Mesenchymal stem cell (in vitro differentiated cells and primary cell): ENCODE measurements at regions not wholly inside any gene's neighbourhood (a gene's known extent, or its start where the extent isn't known, plus 50 kb on each side); places are given as distances from the start of the nearest gene placed in this dataset.
A peak's percentile ranks its signal among the peaks of the same experiment; 100 is the strongest.

Experiments
- DNase-seq: peaks from one replicate; pipeline ENCODE4 v3.0.0-alpha.2; 2013
- H2AFZ ChIP-seq: one replicate; pipeline ENCODE4 v1.6.1; 2013; ENCODE audit warnings: low read depth, mild to moderate bottlenecking, control low read depth, inconsistent platforms, low read length, moderate library complexity
- H2AK5ac ChIP-seq: 2 replicates; pipeline ENCODE4 v1.6.1; 2013; ENCODE audit warnings: low read length, moderate library complexity, mild to moderate bottlenecking, inconsistent platforms; ENCODE audit not compliant: severe bottlenecking
- H2BK120ac ChIP-seq: one replicate; pipeline ENCODE4 v1.6.1; 2013; ENCODE audit warnings: low read depth, mild to moderate bottlenecking, inconsistent platforms, low read length, moderate library complexity
- H2BK12ac ChIP-seq, 2 experiments: one replicate each; pipeline ENCODE4 v1.6.1; 2013; ENCODE audit warnings: inconsistent platforms in 2 of 2, low read length in 2 of 2, mild to moderate bottlenecking in 2 of 2, moderate library complexity in 2 of 2, control low read depth in 1 of 2
- H2BK15ac ChIP-seq: one replicate; pipeline ENCODE4 v1.6.1; 2013; ENCODE audit warnings: mild to moderate bottlenecking, low read depth, inconsistent platforms; ENCODE audit not compliant: poor library complexity, severe bottlenecking
- H2BK5ac ChIP-seq: 2 replicates; pipeline ENCODE4 v1.6.1; 2013; ENCODE audit warnings: low read depth, mild to moderate bottlenecking, low read length, control low read depth, inconsistent platforms; ENCODE audit not compliant: poor library complexity, severe bottlenecking
- H3K14ac ChIP-seq, 2 experiments: one replicate each; pipeline ENCODE4 v1.6.1; 2013; ENCODE audit warnings: inconsistent platforms in 2 of 2, low read length in 2 of 2, control low read depth in 1 of 2, mild to moderate bottlenecking in 1 of 2, moderate library complexity in 1 of 2
- H3K18ac ChIP-seq, 2 experiments: one replicate each; pipeline ENCODE4 v1.6.1; 2013; ENCODE audit warnings: inconsistent platforms in 2 of 2, low read length in 2 of 2, control low read depth in 1 of 2, low read depth in 1 of 2, mild to moderate bottlenecking in 1 of 2
- H3K23ac ChIP-seq, 2 experiments: one replicate each; pipeline ENCODE4 v1.6.1; 2013; ENCODE audit warnings: inconsistent platforms in 2 of 2, low read length in 2 of 2, mild to moderate bottlenecking in 2 of 2, moderate library complexity in 2 of 2, control low read depth in 1 of 2
- H3K27ac ChIP-seq: 2 replicates; pipeline ENCODE4 v1.5.1; 2013; ENCODE audit warnings: mild to moderate bottlenecking, moderate library complexity, low read length, control low read depth, inconsistent platforms; ENCODE audit not compliant: poor library complexity, severe bottlenecking
- H3K27me3 ChIP-seq, 2 experiments: 2 replicates each; pipeline versions ENCODE4 v1.6.1 to v1.7.0; 2013; ENCODE audit warnings: low read length in 2 of 2, mild to moderate bottlenecking in 2 of 2, moderate library complexity in 2 of 2, control low read depth in 1 of 2, inconsistent platforms in 1 of 2; ENCODE audit not compliant: control insufficient read depth in 1 of 2, insufficient read depth in 1 of 2
- H3K36me3 ChIP-seq, 2 experiments: 2 replicates each; pipeline versions ENCODE4 v1.6.1 to v1.7.0; 2013; ENCODE audit warnings: low read length in 2 of 2, control low read depth in 1 of 2, inconsistent platforms in 1 of 2, low read depth in 1 of 2, mild to moderate bottlenecking in 1 of 2; ENCODE audit not compliant: insufficient read depth in 2 of 2, control insufficient read depth in 1 of 2
- H3K4ac ChIP-seq, 2 experiments: one replicate each; pipeline ENCODE4 v1.6.1; 2013; ENCODE audit warnings: inconsistent platforms in 2 of 2, low read length in 2 of 2, mild to moderate bottlenecking in 2 of 2, moderate library complexity in 2 of 2, control low read depth in 1 of 2, low read depth in 1 of 2
- H3K4me1 ChIP-seq: 2 replicates; pipeline ENCODE4 v1.6.1; 2013; ENCODE audit warnings: low read depth, low read length, control low read depth; ENCODE audit not compliant: control insufficient read depth, insufficient read depth
- H3K4me2 ChIP-seq: 2 replicates; pipeline ENCODE4 v1.6.1; 2013; ENCODE audit warnings: low read length, mild to moderate bottlenecking, inconsistent platforms; ENCODE audit not compliant: poor library complexity, severe bottlenecking
- H3K4me3 ChIP-seq, 2 experiments: 2 replicates each; pipeline versions ENCODE4 v1.5.1 to v1.7.0; 2013; ENCODE audit warnings: low read length in 2 of 2, mild to moderate bottlenecking in 2 of 2, control low read depth in 1 of 2, low read depth in 1 of 2; ENCODE audit not compliant: insufficient read depth in 1 of 2
- H3K79me1 ChIP-seq: replicated peaks from 2 replicates; pipeline ENCODE4 v1.6.1; 2013; ENCODE audit warnings: mild to moderate bottlenecking, control low read depth, low read length, inconsistent platforms; ENCODE audit not compliant: poor library complexity, severe bottlenecking
- H3K9ac ChIP-seq: 2 replicates; pipeline ENCODE4 v1.7.0; 2013; ENCODE audit warnings: mild to moderate bottlenecking, low read length, moderate library complexity
- H3K9me3 ChIP-seq: 2 replicates; pipeline ENCODE4 v1.7.0; 2013; ENCODE audit warnings: mild to moderate bottlenecking, low read length; ENCODE audit not compliant: control insufficient read depth
- H4K8ac ChIP-seq: one replicate; pipeline ENCODE4 v1.6.1; 2013; ENCODE audit warnings: inconsistent platforms, mild to moderate bottlenecking, low read length, moderate library complexity
- H4K91ac ChIP-seq: one replicate; pipeline ENCODE4 v1.6.1; 2013; ENCODE audit warnings: mild to moderate bottlenecking, low read length, inconsistent platforms
- WGBS: methylation state at CpG from one replicate; pipeline ENCODE4 v1.1.7; 2013; ENCODE audit warnings: mixed read lengths; 5-methylcytosine and 5-hydroxymethylcytosine counted together

DNA sequence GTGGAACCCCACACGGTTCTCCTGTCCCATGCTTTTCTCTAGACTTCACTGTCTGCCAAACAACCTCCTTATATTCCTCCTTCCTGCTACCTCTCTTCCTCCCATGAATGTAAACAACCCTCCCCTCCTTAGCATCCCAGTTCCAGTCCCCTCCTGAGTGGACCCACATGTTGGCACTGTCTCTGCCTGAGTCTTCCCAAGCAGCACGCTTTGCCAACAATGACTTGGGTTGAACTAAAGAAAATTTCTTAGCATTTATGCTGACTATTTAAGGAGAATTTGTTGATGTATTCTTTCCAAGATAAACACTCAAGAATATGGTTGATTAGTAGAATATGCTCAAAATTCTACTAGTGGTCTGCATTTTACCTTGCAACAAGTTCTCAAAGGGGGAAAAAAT is 338.0 kb downstream of the TNS1 start:
- no peak for DNase-seq
- Histone ChIP-seq H3K4me3 (no peak overlapping the region), H2BK120ac (no peak overlapping the region), H2BK5ac (no peak overlapping the region), H2AFZ (no peak overlapping the region), H3K14ac (no peak overlapping the region), H3K27me3 (peaks cover 0 to 3% of the 10 kb centered on the region in 2 experiments), H4K91ac (no peak overlapping the region), H3K4ac (no peak overlapping the region), H3K27ac (no peak overlapping the region), H3K9me3 (no peaks in the 10 kb centered on the region), H4K8ac (no peak overlapping the region), H3K4me2 (no peak overlapping the region), H3K18ac (no peak overlapping the region), H2BK12ac (no peak overlapping the region), H2AK5ac (no peak overlapping the region), H3K79me1 (no peaks in the 10 kb centered on the region), H3K36me3 (no peaks in the 10 kb centered on the region), H3K9ac (no peak overlapping the region), H2BK15ac (no peak overlapping the region), H3K4me1 (peaks cover 3% of the 10 kb centered on the region), H3K23ac (no peak overlapping the region)
- 67% methylated on average over 1 of the region's 2 CpGs for WGBS

DNA sequence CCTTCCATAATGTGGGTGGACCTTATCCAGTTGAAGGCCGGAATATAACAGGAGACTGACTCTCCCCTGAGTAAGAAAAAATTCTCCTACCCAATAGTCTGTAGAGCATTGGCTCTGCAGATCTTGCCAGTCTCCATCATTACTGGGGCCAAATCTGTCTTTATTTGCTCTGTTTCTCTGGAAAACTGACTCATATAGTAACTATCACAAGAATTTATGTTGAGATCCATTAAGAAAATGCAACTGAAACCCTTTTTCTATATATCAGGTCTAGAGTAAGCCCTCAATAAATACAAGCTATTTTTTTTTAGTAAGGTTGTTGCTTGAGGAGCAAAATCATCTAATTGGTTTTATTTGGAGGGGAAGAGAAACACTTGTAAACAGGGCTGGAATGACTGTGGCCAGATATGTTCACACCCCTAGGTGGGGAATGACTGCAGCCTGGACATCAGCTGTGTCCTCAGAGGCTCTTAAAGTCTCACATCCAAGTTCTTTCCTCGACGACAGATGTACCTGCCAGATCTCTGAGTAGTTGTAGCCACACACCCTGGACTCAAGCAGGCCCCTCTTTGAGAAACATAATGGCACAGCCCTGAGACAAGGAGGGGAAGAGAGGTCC is 339.7 kb downstream of the TNS1 start:
- Histone ChIP-seq H2BK5ac (no peak overlapping the region), H3K27me3 (peaks cover 0 to 5% of the 10 kb centered on the region in 2 experiments), H3K18ac (no peak overlapping the region), H3K4ac (no peak overlapping the region), H3K4me2 (no peak overlapping the region), H3K9ac (no peak overlapping the region), H2BK120ac (peak overlapping the region; percentile 6), H4K8ac (no peak overlapping the region), H3K36me3 (no peaks in the 10 kb centered on the region), H4K91ac (no peak overlapping the region), H3K79me1 (no peaks in the 10 kb centered on the region), H2BK12ac (no peak overlapping the region), H3K4me3 (no peak overlapping the region), H2BK15ac (no peak overlapping the region), H3K9me3 (no peaks in the 10 kb centered on the region), H2AK5ac (peak overlapping the region; percentile 64), H3K27ac (no peak overlapping the region), H3K14ac (no peak overlapping the region), H3K23ac (no peak overlapping the region), H3K4me1 (peaks cover 3% of the 10 kb centered on the region), H2AFZ (no peak overlapping the region)
- WGBS, result 71% methylated on average over 3 of the region's 3 CpGs
- no peak for DNase-seq

DNA sequence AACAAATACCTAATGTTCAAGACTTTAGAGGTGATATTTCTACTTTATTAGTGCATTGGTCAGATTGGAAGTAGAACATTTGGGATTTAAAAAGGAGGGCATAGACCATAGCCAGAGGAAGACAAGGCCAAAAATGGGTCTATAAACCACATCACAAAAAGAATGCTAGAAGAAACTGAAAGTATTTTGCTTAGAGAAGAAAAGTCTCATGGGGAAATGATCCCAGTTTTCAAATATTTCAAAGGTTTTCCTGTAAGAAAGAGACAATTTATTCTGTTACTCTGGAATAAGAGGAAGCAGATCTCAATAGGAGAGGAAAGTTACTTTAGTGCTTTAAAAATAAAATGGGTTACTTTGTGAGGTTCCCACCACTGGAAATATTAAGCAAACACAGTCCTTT is 341.4 kb downstream of the TNS1 start:
- peaks cover 0 to 10% of the 10 kb centered on the region in 2 experiments for H3K27me3 ChIP-seq
- H3K23ac ChIP-seq, result no peak overlapping the region
- H3K18ac ChIP-seq, result no peak overlapping the region
- no peak overlapping the region for H2BK5ac ChIP-seq
- DNase-seq, result no peak
- H2BK120ac ChIP-seq, result no peak overlapping the region
- H2BK12ac ChIP-seq, result no peak overlapping the region
- H3K4me1 ChIP-seq, result peaks cover 3% of the 10 kb centered on the region
- H3K36me3 ChIP-seq, result no peaks in the 10 kb centered on the region
- no peak overlapping the region for H3K4me3 ChIP-seq
- H2BK15ac ChIP-seq, result no peak overlapping the region
- H3K27ac ChIP-seq, result no peak overlapping the region
- no peak overlapping the region for H3K14ac ChIP-seq
- no peak overlapping the region for H4K91ac ChIP-seq
- peak overlapping the region; percentile 51 for H3K9ac ChIP-seq
- no peaks in the 10 kb centered on the region for H3K79me1 ChIP-seq
- H3K9me3 ChIP-seq, result no peaks in the 10 kb centered on the region
- no peak overlapping the region for H3K4me2 ChIP-seq
- H3K4ac ChIP-seq, result no peak overlapping the region
- H2AK5ac ChIP-seq, result no peak overlapping the region
- H2AFZ ChIP-seq, result no peak overlapping the region
- H4K8ac ChIP-seq, result no peak overlapping the region

DNA sequence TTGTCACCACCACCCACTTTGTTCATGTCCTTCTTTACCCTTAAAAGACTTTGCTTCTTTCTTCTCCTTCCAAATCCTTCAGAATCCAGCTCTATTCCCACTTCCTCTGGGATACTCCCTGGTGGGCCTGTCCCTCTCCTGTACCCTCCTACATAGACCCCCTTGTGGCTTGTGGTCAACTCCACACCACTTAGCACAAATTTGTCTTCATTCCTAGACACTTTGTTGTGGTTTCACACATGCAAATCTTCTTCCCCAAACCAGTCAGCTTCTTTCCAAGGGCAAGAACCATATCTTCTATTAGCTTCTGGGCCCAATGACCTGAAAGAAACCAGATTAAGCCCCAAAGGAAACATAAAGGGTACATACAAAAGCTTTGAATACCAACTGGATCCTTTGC is 342.4 kb downstream of the TNS1 start:
- Histone ChIP-seq H3K27ac (no peak overlapping the region), H2BK5ac (no peak overlapping the region), H2AK5ac (peak overlapping the region; percentile 38), H2BK120ac (no peak overlapping the region), H3K36me3 (no peaks in the 10 kb centered on the region), H3K4me1 (peaks cover 3% of the 10 kb centered on the region), H3K4me2 (no peak overlapping the region), H3K27me3 (peaks cover 0 to 10% of the 10 kb centered on the region in 2 experiments), H3K18ac (no peak overlapping the region), H3K23ac (no peak overlapping the region), H3K14ac (no peak overlapping the region), H4K8ac (no peak overlapping the region), H2BK12ac (no peak overlapping the region), H3K9me3 (no peaks in the 10 kb centered on the region), H2AFZ (no peak overlapping the region), H4K91ac (no peak overlapping the region), H3K4me3 (no peak overlapping the region), H3K4ac (no peak overlapping the region), H2BK15ac (no peak overlapping the region), H3K79me1 (no peaks in the 10 kb centered on the region), H3K9ac (no peak overlapping the region)
- no peak for DNase-seq
